MM.1S (cell line): ENCODE measurements at regions not wholly inside any gene's neighbourhood (a gene's known extent, or its start where the extent isn't known, plus 50 kb on each side); places are given as distances from the start of the nearest gene placed in this dataset.

Source experiments
- DNase-seq: peaks from one replicate; pipeline ENCODE4 v3.0.0-alpha.2; 2015
- H2AFZ ChIP-seq: fragments of 300-600 bp; sonication (generic); 2 replicates; pipeline ENCODE4 v1.6.0; 2016; ENCODE audit warnings: antibody characterized with exemption, low read length
- H3F3A ChIP-seq: fragments of 300-600 bp; sonication (generic); 2 replicates; pipeline ENCODE4 v1.6.1; 2016; ENCODE audit warnings: mild to moderate bottlenecking, antibody characterized with exemption, low read length, moderate library complexity, mixed read lengths; ENCODE audit not compliant: insufficient read depth
- H3K27ac ChIP-seq: fragments of 300-600 bp; sonication (generic); 2 replicates; pipeline ENCODE4 v1.5.1; 2016; ENCODE audit warnings: mild to moderate bottlenecking, low read length
- H3K27me3 ChIP-seq: fragments of 300-600 bp; sonication (generic); replicated peaks from 2 replicates; pipeline ENCODE4 v1.6.0; 2016; ENCODE audit warnings: low read length; ENCODE audit not compliant: insufficient read depth
- H3K36me3 ChIP-seq: fragments of 300-600 bp; sonication (generic); replicated peaks from 2 replicates; pipeline ENCODE4 v1.6.1; 2016; ENCODE audit warnings: mild to moderate bottlenecking, low read length, mixed read lengths; ENCODE audit not compliant: insufficient read depth
- H3K4me1 ChIP-seq: fragments of 300-600 bp; sonication (generic); 2 replicates; pipeline ENCODE4 v1.6.1; 2016; ENCODE audit warnings: low read length, mixed read lengths
- H3K4me2 ChIP-seq: fragments of 300-600 bp; sonication (generic); 2 replicates; pipeline ENCODE4 v1.6.0; 2016; ENCODE audit warnings: low read depth, low read length
- H3K4me3 ChIP-seq: fragments of 300-600 bp; sonication (generic); 2 replicates; pipeline ENCODE4 v1.5.1; 2016; ENCODE audit warnings: low read length, mixed read lengths
- H3K79me2 ChIP-seq: fragments of 300-600 bp; sonication (generic); 2 replicates; pipeline ENCODE4 v1.6.1; 2016; ENCODE audit warnings: mixed run types, low read length, mixed read lengths
- H3K9ac ChIP-seq: fragments of 300-600 bp; sonication (generic); 2 replicates; pipeline ENCODE4 v1.6.1; 2016; ENCODE audit warnings: low read length, mixed read lengths
- H3K9me2 ChIP-seq: fragments of 300-600 bp; sonication (generic); replicated peaks from 2 replicates; pipeline ENCODE4 v1.6.1; 2016; ENCODE audit warnings: mild to moderate bottlenecking, low read length, mixed read lengths; ENCODE audit not compliant: insufficient read depth
- H3K9me3 ChIP-seq: fragments of 300-600 bp; sonication (generic); replicated peaks from 2 replicates; pipeline ENCODE4 v1.6.1; 2016; ENCODE audit warnings: mild to moderate bottlenecking, low read length, mixed read lengths; ENCODE audit not compliant: insufficient read depth
- H4K20me1 ChIP-seq: fragments of 300-600 bp; sonication (generic); 2 replicates; pipeline ENCODE4 v1.6.1; 2016; ENCODE audit warnings: mild to moderate bottlenecking, low read length, moderate library complexity, mixed read lengths; ENCODE audit not compliant: insufficient read depth
- EZH2 ChIP-seq: fragments of 300-600 bp; sonication (generic); optimal IDR thresholded peaks from 2 replicates; pipeline ENCODE3; 2017; ENCODE audit warnings: low read depth, mild to moderate bottlenecking, antibody characterized with exemption, low read length, mixed read lengths
- EZH2phosphoT487 ChIP-seq: fragments of 300-600 bp; sonication (generic); IDR thresholded peaks from 2 replicates; pipeline ENCODE4 v1.6.1; 2018; ENCODE audit warnings: antibody characterized with exemption, low read length
- TF ChIP-seq, protein P1 (sequence below): fragments of 300-600 bp; sonication (generic); IDR thresholded peaks from 2 replicates; pipeline ENCODE4 v1.5.1; 2016; ENCODE audit warnings: antibody characterized with exemption, low read length, mixed read lengths

- Histone ChIP-seq H3K4me1 (no peaks in the 10 kb centered on the region), H3K36me3 (no peaks in the 10 kb centered on the region), H3K27me3 (no peaks in the 10 kb centered on the region), H3K4me2 (no peak overlapping the region), H3K9me3 (no peaks in the 10 kb centered on the region), H3K79me2 (no peaks in the 10 kb centered on the region), H2AFZ (no peak overlapping the region), H3K9me2 (no peaks in the 10 kb centered on the region), H3F3A (no peaks in the 10 kb centered on the region), H4K20me1 (no peaks in the 10 kb centered on the region), H3K27ac (no peak overlapping the region), H3K4me3 (no peak overlapping the region), H3K9ac (no peak overlapping the region)
- DNase-seq, result no peak
- no peak for TF ChIP-seq EZH2phosphoT487
- TF ChIP-seq, protein P1, sequence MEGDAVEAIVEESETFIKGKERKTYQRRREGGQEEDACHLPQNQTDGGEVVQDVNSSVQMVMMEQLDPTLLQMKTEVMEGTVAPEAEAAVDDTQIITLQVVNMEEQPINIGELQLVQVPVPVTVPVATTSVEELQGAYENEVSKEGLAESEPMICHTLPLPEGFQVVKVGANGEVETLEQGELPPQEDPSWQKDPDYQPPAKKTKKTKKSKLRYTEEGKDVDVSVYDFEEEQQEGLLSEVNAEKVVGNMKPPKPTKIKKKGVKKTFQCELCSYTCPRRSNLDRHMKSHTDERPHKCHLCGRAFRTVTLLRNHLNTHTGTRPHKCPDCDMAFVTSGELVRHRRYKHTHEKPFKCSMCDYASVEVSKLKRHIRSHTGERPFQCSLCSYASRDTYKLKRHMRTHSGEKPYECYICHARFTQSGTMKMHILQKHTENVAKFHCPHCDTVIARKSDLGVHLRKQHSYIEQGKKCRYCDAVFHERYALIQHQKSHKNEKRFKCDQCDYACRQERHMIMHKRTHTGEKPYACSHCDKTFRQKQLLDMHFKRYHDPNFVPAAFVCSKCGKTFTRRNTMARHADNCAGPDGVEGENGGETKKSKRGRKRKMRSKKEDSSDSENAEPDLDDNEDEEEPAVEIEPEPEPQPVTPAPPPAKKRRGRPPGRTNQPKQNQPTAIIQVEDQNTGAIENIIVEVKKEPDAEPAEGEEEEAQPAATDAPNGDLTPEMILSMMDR, result no peak
- no peak for TF ChIP-seq EZH2
These were observed 50.5 kb upstream of the ADGRG2 start for GRCh38 chrX:19172741-19173140.

- Histone ChIP-seq H3K36me3 (no peaks in the 10 kb centered on the region), H3K4me3 (no peak overlapping the region), H3K27me3 (no peaks in the 10 kb centered on the region), H4K20me1 (no peaks in the 10 kb centered on the region), H3K9me3 (no peaks in the 10 kb centered on the region), H3F3A (no peaks in the 10 kb centered on the region), H3K4me1 (no peaks in the 10 kb centered on the region), H3K27ac (no peak overlapping the region), H3K79me2 (no peaks in the 10 kb centered on the region), H3K9ac (no peak overlapping the region), H2AFZ (no peak overlapping the region), H3K4me2 (no peak overlapping the region), H3K9me2 (no peaks in the 10 kb centered on the region)
- TF ChIP-seq, protein P1, result no peak
- no peak for TF ChIP-seq EZH2phosphoT487
- TF ChIP-seq EZH2, result no peak
- no peak for DNase-seq
These were observed 52.2 kb upstream of the ADGRG2 start for GRCh38 chrX:19174401-19175025.

GRCh38 chrX:19176901-19177630 is 54.8 kb upstream of the ADGRG2 start:
- no peak overlapping the region for H3K4me2 ChIP-seq
- H3K9me3 ChIP-seq, result no peaks in the 10 kb centered on the region
- no peaks in the 10 kb centered on the region for H3K27me3 ChIP-seq
- H4K20me1 ChIP-seq, result no peaks in the 10 kb centered on the region
- H3K4me3 ChIP-seq, result no peak overlapping the region
- no peaks in the 10 kb centered on the region for H3F3A ChIP-seq
- H3K9me2 ChIP-seq, result no peaks in the 10 kb centered on the region
- H3K9ac ChIP-seq, result no peak overlapping the region
- H3K27ac ChIP-seq, result no peak overlapping the region
- no peaks in the 10 kb centered on the region for H3K79me2 ChIP-seq
- H2AFZ ChIP-seq, result no peak overlapping the region
- DNase-seq, result no peak
- H3K4me1 ChIP-seq, result no peaks in the 10 kb centered on the region
- H3K36me3 ChIP-seq, result no peaks in the 10 kb centered on the region
- no peak for TF ChIP-seq EZH2phosphoT487
- TF ChIP-seq, protein P1, result no peak
- TF ChIP-seq EZH2, result no peak
